ENCODE measurements at regions not wholly inside any gene's neighbourhood (a gene's known extent, or its start where the extent isn't known, plus 50 kb on each side); places are given as distances from the start of the nearest gene placed in this dataset.

- DNase-seq = no peak
Measured at GRCh38 chr2:129769185-129769991, 210.1 kb upstream of the RAB6C start.

- DNase-seq = no peak
Measured at GRCh38 chr2:129771418-129772189, 207.9 kb upstream of the RAB6C start.

GRCh38 chr2:129772190-129772579 is 207.3 kb upstream of the RAB6C start:
- no peak for DNase-seq

- no peak for DNase-seq
Measured at GRCh38 chr2:129775952-129776653, 203.4 kb upstream of the RAB6C start.

- DNase-seq = no peak
Measured at GRCh38 chr2:129777146-129777545, 202.3 kb upstream of the RAB6C start.

- DNase-seq = no peak
Measured at GRCh38 chr2:129777762-129778583, 201.5 kb upstream of the RAB6C start.

- no peak for DNase-seq
Measured at GRCh38 chr2:129778584-129778877, 200.9 kb upstream of the RAB6C start.

- DNase-seq = no peak
Measured at GRCh38 chr2:129779783-129780182, 199.7 kb upstream of the RAB6C start.

GRCh38 chr2:129780316-129781270 is 198.9 kb upstream of the RAB6C start:
- DNase-seq = no peak

GRCh38 chr2:129781749-129782632 is 197.5 kb upstream of the RAB6C start:
- DNase-seq = no peak

GRCh38 chr2:129782633-129782990 is 196.9 kb upstream of the RAB6C start:
- DNase-seq = no peak

- DNase-seq = no peak
Measured at GRCh38 chr2:129784486-129784885, 195.0 kb upstream of the RAB6C start.

- no peak for DNase-seq
Measured at GRCh38 chr2:129791712-129792111, 187.8 kb upstream of the RAB6C start.

GRCh38 chr2:129793431-129793902 is 186.0 kb upstream of the RAB6C start:
- no peak for DNase-seq

- DNase-seq = no peak
Measured at GRCh38 chr2:129794116-129794515, 185.3 kb upstream of the RAB6C start.

GRCh38 chr2:129794540-129794939 is 184.9 kb upstream of the RAB6C start:
- no peak for DNase-seq

GRCh38 chr2:129796225-129796624 is 183.2 kb upstream of the RAB6C start:
- DNase-seq = no peak

GRCh38 chr2:129796801-129797488 is 182.5 kb upstream of the RAB6C start:
- DNase-seq = no peak

GRCh38 chr2:129797489-129798300 is 181.8 kb upstream of the RAB6C start:
- no peak for DNase-seq

Data from NCI-H2107 (cell line).